Upper lobe of right lung (tissue), 1 donor: ENCODE measurements at regions not wholly inside any gene's neighbourhood (a gene's known extent, or its start where the extent isn't known, plus 50 kb on each side); places are given as distances from the start of the nearest gene placed in this dataset.
"Not testable (repeated sequence)": the region's sequence is repeated elsewhere in the genome, so short reads cannot be mapped to it uniquely, and the experiment has no call there.

ENCODE experiments used
- ATAC-seq: fragments of 200-7000 bp; cut with Tn5 transposase; one replicate; pipeline ENCODE4 v1.9.1; 2020; ENCODE audit warnings: mild to moderate bottlenecking, moderate library complexity
- DNase-seq: peaks from one replicate; pipeline ENCODE4 v3.0.0-alpha.2; 2020
- H3K27ac ChIP-seq: fragments of 200-600 bp; one replicate; pipeline ENCODE4 v1.8.0; 2022
- H3K27me3 ChIP-seq: fragments of 200-600 bp; one replicate; pipeline ENCODE4 v1.8.0; 2022; ENCODE audit warnings: mild to moderate bottlenecking
- H3K36me3 ChIP-seq: fragments of 200-600 bp; one replicate; pipeline ENCODE4 v1.8.0; 2022
- H3K4me1 ChIP-seq: fragments of 200-600 bp; one replicate; pipeline ENCODE4 v1.8.0; 2022
- H3K4me3 ChIP-seq: fragments of 200-600 bp; one replicate; pipeline ENCODE4 v1.8.0; 2022; ENCODE audit warnings: mild to moderate bottlenecking
- H3K9me3 ChIP-seq: fragments of 200-600 bp; one replicate; pipeline ENCODE4 v1.8.0; 2022
- CTCF ChIP-seq: fragments of 200-600 bp; IDR thresholded peaks from one replicate; pipeline ENCODE4 v1.8.0; 2022; ENCODE audit warnings: antibody characterized with exemption
- intact Hi-C: fragments of 100-400 bp; cut with DNase I; formaldehyde crosslinking; loops from one replicate; pipeline ENCODE4 v1.11.0; 2022
- donor health status: DM: no; HTN: yes; CAD: no; lungs with severe emphysema.

DNA sequence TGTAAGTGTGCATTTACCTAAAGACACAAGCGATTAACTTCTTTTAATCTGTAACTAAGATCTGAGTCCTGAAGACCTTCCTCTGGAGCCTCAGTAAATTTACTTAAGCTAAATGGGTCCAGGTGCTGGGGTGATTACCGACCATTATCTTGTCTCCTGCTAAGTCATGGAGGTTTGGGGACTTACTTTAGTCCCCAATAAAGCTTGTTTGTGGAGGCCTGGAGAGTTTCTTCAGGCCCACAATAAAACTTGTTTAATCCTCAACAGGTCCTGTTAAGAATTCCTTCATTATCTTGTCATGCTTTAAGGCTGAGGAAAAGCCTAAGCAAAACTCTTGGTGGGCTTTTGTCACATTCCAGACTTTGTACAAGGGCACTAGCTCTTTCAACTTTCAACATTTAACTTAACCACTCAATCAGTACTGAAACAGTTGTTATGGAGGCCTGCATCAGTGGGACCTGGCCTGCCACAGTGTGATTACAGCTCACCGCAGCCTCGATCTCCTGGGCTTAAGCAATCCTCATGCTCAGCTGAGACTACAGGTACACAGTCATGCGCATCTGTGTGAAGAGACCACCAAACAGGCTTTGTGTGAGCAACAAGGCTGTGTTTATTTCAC is 84.0 kb downstream of the FMO4 start:
- no peak overlapping the region for H3K27ac ChIP-seq
- TF ChIP-seq CTCF, result no peak
- H3K4me1 ChIP-seq, result no peaks in the 10 kb centered on the region
- H3K9me3 ChIP-seq, result no peaks in the 10 kb centered on the region
- H3K36me3 ChIP-seq, result no peaks in the 10 kb centered on the region
- no peak overlapping the region for H3K4me3 ChIP-seq
- intact Hi-C loops, result no loop called here
- ATAC-seq (no peak), DNase-seq (no peak)
- no peaks in the 10 kb centered on the region for H3K27me3 ChIP-seq

- no peaks in the 10 kb centered on the region for H3K27me3 ChIP-seq
- H3K36me3 ChIP-seq, result no peaks in the 10 kb centered on the region
- DNase-seq (no peak), ATAC-seq (no peak)
- no peaks in the 10 kb centered on the region for H3K4me1 ChIP-seq
- no peak overlapping the region for H3K27ac ChIP-seq
- no peak for TF ChIP-seq CTCF
- H3K4me3 ChIP-seq, result no peak overlapping the region
- intact Hi-C loops, result no loop called here
- no peaks in the 10 kb centered on the region for H3K9me3 ChIP-seq
These were observed 81.9 kb upstream of the PRRC2C start for GRCh38 chr1:171403393-171403792.

DNA sequence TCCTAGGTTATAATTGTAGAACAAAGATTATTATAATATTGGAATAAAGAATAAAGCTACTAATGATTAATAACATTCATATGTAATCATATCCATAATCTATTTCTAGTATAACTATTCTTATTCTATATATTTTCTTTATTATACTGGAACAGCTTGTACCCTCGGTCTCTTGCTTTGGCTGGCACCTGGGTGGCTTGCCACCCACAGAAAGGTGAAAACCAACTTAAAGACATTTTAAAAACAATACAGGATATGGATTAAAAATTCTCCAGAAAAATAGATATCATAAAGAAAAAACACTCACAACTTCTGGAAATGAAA is 80.0 kb upstream of the PRRC2C start:
- ATAC-seq (no peak), DNase-seq (no peak)
- intact Hi-C loops, result no loop called here
- Histone ChIP-seq H3K9me3 (no peaks in the 10 kb centered on the region), H3K27me3 (no peaks in the 10 kb centered on the region), H3K4me3 (no peak overlapping the region), H3K4me1 (no peaks in the 10 kb centered on the region), H3K36me3 (no peaks in the 10 kb centered on the region), H3K27ac (no peak overlapping the region)
- no peak for TF ChIP-seq CTCF

- DNase-seq, H3K9me3 ChIP-seq, intact Hi-C loops: not testable (repeated sequence)
These were observed 71.8 kb upstream of the PRRC2C start for GRCh38 chr1:171413557-171413956.

DNA sequence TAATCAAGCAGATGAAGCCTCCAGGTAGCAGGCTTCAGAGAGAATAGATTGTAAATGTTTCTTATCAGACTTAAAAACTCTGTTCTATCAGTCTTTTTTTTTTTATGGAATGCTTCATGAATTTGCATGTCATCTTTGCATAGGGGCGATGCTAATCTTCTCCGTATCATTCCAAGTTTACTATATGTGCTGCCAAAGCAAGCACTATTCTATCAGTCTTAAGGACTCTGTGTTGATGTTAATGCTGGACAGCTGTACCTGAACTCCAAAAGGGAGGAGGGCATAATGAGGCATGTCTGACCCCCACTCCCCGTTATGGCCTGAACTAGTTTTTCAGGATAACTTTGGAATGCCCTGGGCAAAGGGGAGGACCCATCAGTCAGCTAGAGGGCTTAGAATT is 66.8 kb upstream of the PRRC2C start:
- intact Hi-C loops, result no loop called here
- Histone ChIP-seq H3K36me3 (no peaks in the 10 kb centered on the region), H3K27ac (no peak overlapping the region), H3K4me3 (no peak overlapping the region), H3K4me1 (no peaks in the 10 kb centered on the region), H3K27me3 (no peaks in the 10 kb centered on the region), H3K9me3 (no peaks in the 10 kb centered on the region)
- ATAC-seq (no peak), DNase-seq (no peak)
- no peak for TF ChIP-seq CTCF

More at GRCh38 chr1:171413557-171413956, 71.8 kb upstream of the PRRC2C start:
- not testable (repeated sequence) for H3K27me3 ChIP-seq, H3K4me3 ChIP-seq, H3K27ac ChIP-seq, H3K4me1 ChIP-seq, H3K36me3 ChIP-seq, ATAC-seq

DNA sequence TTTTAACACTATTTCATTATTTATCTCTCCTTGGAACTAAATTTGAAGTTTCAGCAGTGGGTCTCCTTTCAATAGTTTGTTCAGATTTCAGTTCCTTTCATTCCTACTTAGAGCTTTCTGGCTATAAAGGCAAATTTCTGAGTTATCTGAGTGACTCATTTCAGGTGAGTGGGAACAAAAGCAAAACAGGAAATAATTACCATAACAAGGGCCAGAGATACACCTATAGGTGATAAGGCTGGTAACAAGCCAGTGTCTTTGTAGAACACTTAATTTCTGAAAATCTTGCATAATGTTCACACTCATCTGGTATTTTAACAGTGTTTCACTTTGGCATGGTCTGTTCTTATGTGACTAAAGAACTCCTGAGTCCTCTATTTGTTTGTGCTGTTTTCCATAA is 64.5 kb upstream of the PRRC2C start:
- DNase-seq, result no peak
- Histone ChIP-seq H3K4me1 (no peaks in the 10 kb centered on the region), H3K36me3 (no peaks in the 10 kb centered on the region), H3K4me3 (no peak overlapping the region), H3K27ac (no peak overlapping the region), H3K9me3 (no peaks in the 10 kb centered on the region), H3K27me3 (no peaks in the 10 kb centered on the region)
- TF ChIP-seq CTCF, result no peak
- ATAC-seq, result no peak
- intact Hi-C loops, result no loop called here
